H1 (cell line): ENCODE measurements at regions not wholly inside any gene's neighbourhood (a gene's known extent, or its start where the extent isn't known, plus 50 kb on each side); places are given as distances from the start of the nearest gene placed in this dataset.

Experiments used
- BACH1 ChIP-seq: IDR thresholded peaks from 2 replicates; pipeline ENCODE4 v1.6.1; 2012; ENCODE audit warnings: low read length, improper control_type of control experiment
- CREB1 ChIP-seq: IDR thresholded peaks from 2 replicates; pipeline ENCODE4 v1.6.1; 2012; ENCODE audit warnings: inconsistent platforms
- GABPA ChIP-seq: IDR thresholded peaks from 2 replicates; pipeline ENCODE4 v1.6.1; 2011; ENCODE audit warnings: mild to moderate bottlenecking, low read length, moderate library complexity, borderline replicate concordance; ENCODE audit not compliant: insufficient read depth
- JUN ChIP-seq: IDR thresholded peaks from 2 replicates; pipeline ENCODE4 v1.6.1; 2011; ENCODE audit warnings: low read depth, mild to moderate bottlenecking, improper control_type of control experiment, low read length
- JUND ChIP-seq: IDR thresholded peaks from 2 replicates; pipeline ENCODE4 v1.6.1; 2011; ENCODE audit warnings: mild to moderate bottlenecking, improper control_type of control experiment, low read length
- KDM4A ChIP-seq: IDR thresholded peaks from one replicate; pipeline ENCODE4 v1.7.1; 2012; ENCODE audit warnings: low read depth, mild to moderate bottlenecking, moderate library complexity, low read length, inconsistent platforms; ENCODE audit not compliant: severe bottlenecking
- POLR2A ChIP-seq, 2 experiments: IDR thresholded peaks; 1 replicate in 1 of 2; 2 replicates in 1 of 2; pipeline ENCODE4 v1.6.1; 2011; ENCODE audit warnings: low read depth in 2 of 2, low read length in 2 of 2, mild to moderate bottlenecking in 2 of 2; ENCODE audit errors: control extremely low read depth in 1 of 2
- POLR2AphosphoS5 ChIP-seq: IDR thresholded peaks from 2 replicates; pipeline ENCODE4 v1.6.1; 2011; ENCODE audit warnings: low read depth, low read length
- RAD21 ChIP-seq, 2 experiments: IDR thresholded peaks in 1 of 2; conservative IDR thresholded peaks in 1 of 2; 2 replicates each; pipeline ENCODE4 v1.6.1; 2011; ENCODE audit warnings: low read depth in 2 of 2, low read length in 2 of 2, improper control_type of control experiment in 1 of 2, inconsistent platforms in 1 of 2, mild to moderate bottlenecking in 1 of 2, moderate library complexity in 1 of 2
- SAP30 ChIP-seq: fragments of 300-600 bp; sonication (generic); IDR thresholded peaks from 2 replicates; pipeline ENCODE4 v1.7.1; 2012; ENCODE audit warnings: low read length, moderate library complexity, mild to moderate bottlenecking, inconsistent platforms; ENCODE audit not compliant: insufficient read depth, insufficient replicate concordance
- SIN3A ChIP-seq, 2 experiments: IDR thresholded peaks in 1 of 2; conservative IDR thresholded peaks in 1 of 2; 2 replicates each; pipeline ENCODE4 v1.6.1; 2011 to 2012; ENCODE audit warnings: low read length in 2 of 2, improper control_type of control experiment in 1 of 2, low read depth in 1 of 2, mild to moderate bottlenecking in 1 of 2
- TF ChIP-seq, protein P1 (sequence below), 3 experiments: IDR thresholded peaks; 1 replicate in 2 of 3; 2 replicates in 1 of 3; pipeline versions ENCODE4 v1.5.1 to v1.6.1; 2011; ENCODE audit warnings: low read length in 3 of 3, mild to moderate bottlenecking in 3 of 3, inconsistent platforms in 2 of 3, low read depth in 1 of 3, moderate library complexity in 1 of 3; ENCODE audit not compliant: insufficient read depth in 1 of 3; ENCODE audit errors: control extremely low read depth in 1 of 3

DNA sequence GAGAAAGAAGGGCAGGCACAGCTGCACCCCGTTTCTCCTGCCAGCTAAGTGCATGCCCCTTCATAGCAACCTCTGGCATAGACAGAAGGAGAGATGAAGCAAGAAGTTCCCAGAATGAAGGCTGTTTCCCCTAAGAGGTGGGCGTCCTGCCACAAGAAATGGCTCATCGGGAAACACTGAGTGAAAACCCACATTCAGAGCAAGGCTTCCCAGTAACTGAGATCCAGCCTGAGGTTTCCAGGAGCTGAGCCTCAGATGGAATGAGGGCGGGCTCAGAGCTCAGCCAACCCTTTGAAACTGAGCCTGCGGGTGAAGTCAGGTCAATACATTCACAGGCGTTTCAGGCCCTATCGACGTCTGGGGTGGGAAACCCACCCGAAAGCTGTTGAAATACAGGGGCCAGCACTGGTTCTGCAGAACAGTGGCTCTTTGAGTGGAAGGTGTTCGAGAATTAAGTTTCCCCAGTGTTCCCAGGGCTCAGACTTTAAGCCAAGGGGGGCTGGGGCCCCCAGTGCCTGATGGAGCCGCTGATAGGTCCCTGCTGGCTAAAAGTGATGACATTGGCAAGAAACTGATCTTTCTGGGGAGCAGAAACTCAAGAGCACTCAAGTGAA is 510.2 kb downstream of the RPS24 start:
- TF ChIP-seq, protein P1, sequence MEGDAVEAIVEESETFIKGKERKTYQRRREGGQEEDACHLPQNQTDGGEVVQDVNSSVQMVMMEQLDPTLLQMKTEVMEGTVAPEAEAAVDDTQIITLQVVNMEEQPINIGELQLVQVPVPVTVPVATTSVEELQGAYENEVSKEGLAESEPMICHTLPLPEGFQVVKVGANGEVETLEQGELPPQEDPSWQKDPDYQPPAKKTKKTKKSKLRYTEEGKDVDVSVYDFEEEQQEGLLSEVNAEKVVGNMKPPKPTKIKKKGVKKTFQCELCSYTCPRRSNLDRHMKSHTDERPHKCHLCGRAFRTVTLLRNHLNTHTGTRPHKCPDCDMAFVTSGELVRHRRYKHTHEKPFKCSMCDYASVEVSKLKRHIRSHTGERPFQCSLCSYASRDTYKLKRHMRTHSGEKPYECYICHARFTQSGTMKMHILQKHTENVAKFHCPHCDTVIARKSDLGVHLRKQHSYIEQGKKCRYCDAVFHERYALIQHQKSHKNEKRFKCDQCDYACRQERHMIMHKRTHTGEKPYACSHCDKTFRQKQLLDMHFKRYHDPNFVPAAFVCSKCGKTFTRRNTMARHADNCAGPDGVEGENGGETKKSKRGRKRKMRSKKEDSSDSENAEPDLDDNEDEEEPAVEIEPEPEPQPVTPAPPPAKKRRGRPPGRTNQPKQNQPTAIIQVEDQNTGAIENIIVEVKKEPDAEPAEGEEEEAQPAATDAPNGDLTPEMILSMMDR (IDR thresholded peaks at IDR 0.05; ENCODE audit: control extremely low read depth in 1 of 3, insufficient read depth in 1 of 3, low read depth in 1 of 3, low read length in 3 of 3), result no peak
- TF ChIP-seq POLR2A (IDR thresholded peaks at IDR 0.05; ENCODE audit: control extremely low read depth in 1 of 2, low read depth in 2 of 2, low read length in 2 of 2), result no peak
- TF ChIP-seq GABPA, result no peak
- TF ChIP-seq POLR2AphosphoS5, result no peak
- no peak for TF ChIP-seq CREB1
- no peak for TF ChIP-seq JUN
- TF ChIP-seq JUND, result no peak
- no peak for TF ChIP-seq RAD21 (IDR thresholded peaks at IDR 0.05 in 1 of 2, conservative IDR thresholded peaks at IDR 0.05 in 1 of 2; ENCODE audit: low read depth in 2 of 2, low read length in 2 of 2)
- no peak for TF ChIP-seq BACH1
- TF ChIP-seq KDM4A, result no peak
- no peak for TF ChIP-seq SIN3A (conservative IDR thresholded peaks at IDR 0.05 in 1 of 2, IDR thresholded peaks at IDR 0.05 in 1 of 2; ENCODE audit: low read depth in 1 of 2, low read length in 2 of 2)
- TF ChIP-seq SAP30, result no peak
